CD4-positive, alpha-beta T cell (primary cell): ENCODE measurements at regions not wholly inside any gene's neighbourhood (a gene's known extent, or its start where the extent isn't known, plus 50 kb on each side); places are given as distances from the start of the nearest gene placed in this dataset.

Source experiments
- ATAC-seq: fragments of 200-7000 bp; cut with Tn5 transposase; one replicate; pipeline ENCODE4 v1.10.0; 2022; ENCODE audit warnings: mild to moderate bottlenecking; ENCODE audit not compliant: poor library complexity
- CTCF ChIA-PET: fragments of 350-600 bp; sonication (Branson Sonifier 250); formaldehyde crosslinking; loops from one replicate; lab custom pipeline; 2021; ENCODE audit warnings: antibody characterized with exemption, inconsistent platforms; lab: Charles Lee
- POLR2A ChIA-PET: fragments of 350-600 bp; sonication (Branson Sonifier 250); formaldehyde crosslinking; loops from one replicate; lab custom pipeline; 2021; ENCODE audit warnings: antibody characterized with exemption, inconsistent platforms; lab: Charles Lee
- DNase-seq, 14 experiments: peaks; one replicate each; pipeline ENCODE4 v3.0.0-alpha.2; 2013 to 2020; ENCODE audit warnings: mixed read lengths in 2 of 14
- H3K27ac ChIP-seq, 2 donors: one replicate each; pipeline versions ENCODE4 v1.5.1 to v1.7.0; 2013; ENCODE audit warnings: low read length in 2 of 2, low read depth in 1 of 2, mild to moderate bottlenecking in 1 of 2
- H3K27me3 ChIP-seq, 2 experiments: 1 replicate in 1 of 2; 2 replicates in 1 of 2; pipeline versions ENCODE4 v1.6.1 to v1.7.0; 2013; ENCODE audit warnings: low read length in 2 of 2, control low read depth in 1 of 2, mild to moderate bottlenecking in 1 of 2, moderate library complexity in 1 of 2; ENCODE audit not compliant: insufficient read depth in 2 of 2, control insufficient read depth in 1 of 2
- H3K36me3 ChIP-seq: one replicate; pipeline ENCODE4 v1.6.1; 2013; ENCODE audit warnings: low read length, control low read depth; ENCODE audit not compliant: insufficient read depth
- H3K4me1 ChIP-seq: one replicate; pipeline ENCODE4 v1.6.1; 2013; ENCODE audit warnings: low read length, control low read depth; ENCODE audit not compliant: insufficient read depth
- H3K4me3 ChIP-seq: one replicate; pipeline ENCODE4 v1.5.1; 2013; ENCODE audit warnings: mild to moderate bottlenecking, low read length, moderate library complexity
- H3K9me3 ChIP-seq, 2 experiments: 1 replicate in 1 of 2; 2 replicates in 1 of 2; pipeline versions ENCODE4 v1.6.1 to v1.7.0; 2013; ENCODE audit warnings: low read length in 2 of 2, mild to moderate bottlenecking in 2 of 2, control low read depth in 1 of 2, moderate library complexity in 1 of 2; ENCODE audit not compliant: control insufficient read depth in 1 of 2, insufficient read depth in 1 of 2
- H3K27ac Mint-ChIP-seq: one replicate; pipeline ENCODE4 v1.8.0; 2020; ENCODE audit warnings: mixed read lengths
- H3K27me3 Mint-ChIP-seq: one replicate; pipeline ENCODE4 v1.8.0; 2021; ENCODE audit warnings: mixed read lengths
- H3K36me3 Mint-ChIP-seq: one replicate; pipeline ENCODE4 v1.8.0; 2021; ENCODE audit warnings: low read depth, mixed read lengths
- H3K4me1 Mint-ChIP-seq: one replicate; pipeline ENCODE4 v1.8.0; 2021; ENCODE audit warnings: low read depth, mixed read lengths
- H3K4me3 Mint-ChIP-seq: one replicate; pipeline ENCODE4 v1.8.0; 2020; ENCODE audit warnings: mild to moderate bottlenecking, mixed read lengths
- H3K9me3 Mint-ChIP-seq: one replicate; pipeline ENCODE4 v1.8.0; 2020; ENCODE audit warnings: mixed read lengths
- CTCF ChIP-seq: fragments of 200-600 bp; IDR thresholded peaks from one replicate; pipeline ENCODE4 v1.8.0; 2022; ENCODE audit warnings: antibody characterized with exemption, mild to moderate bottlenecking
- intact Hi-C, 2 experiments: fragments of 100-400 bp; cut with DNase I in 1 of 2; cut with micrococcal nuclease in 1 of 2; formaldehyde crosslinking; loops; one replicate each; pipeline versions ENCODE4 v1.15.1 to v1.9.0; 2023 to 2025; cut with DNase I, micrococcal nuclease

GRCh38 chr3:14317057-14317553 lies 85.3 kb upstream of the SLC6A6 start:
- peaks cover 0 to 2% of the 10 kb centered on the region in 2 experiments for H3K27me3 ChIP-seq
- Mint-ChIP-seq H3K4me3 (no peak overlapping the region), H3K9me3 (no peaks in the 10 kb centered on the region), H3K27me3 (peaks cover 7% of the 10 kb centered on the region), H3K27ac (no peak overlapping the region), H3K36me3 (no peaks in the 10 kb centered on the region), H3K4me1 (no peaks in the 10 kb centered on the region)
- POLR2A ChIA-PET = no interaction called here
- ATAC-seq = no peak
- TF ChIP-seq CTCF = no peak
- no peaks in the 10 kb centered on the region for H3K4me1 ChIP-seq
- CTCF ChIA-PET = no interaction called here
- intact Hi-C loops = no loop called here
- peaks cover 0 to 9% of the 10 kb centered on the region in 2 experiments for H3K9me3 ChIP-seq
- no peak for DNase-seq
- H3K4me3 ChIP-seq = no peak overlapping the region
- H3K36me3 ChIP-seq = no peaks in the 10 kb centered on the region
- H3K27ac ChIP-seq = no peak overlapping the region

GRCh38 chr3:14318646-14319045 lies 83.8 kb upstream of the SLC6A6 start:
- peaks cover under 1% of the 10 kb centered on the region for H3K27me3 Mint-ChIP-seq
- peaks cover 0 to 9% of the 10 kb centered on the region in 2 experiments for H3K9me3 ChIP-seq
- H3K4me3 ChIP-seq = no peak overlapping the region
- no peaks in the 10 kb centered on the region for H3K36me3 ChIP-seq
- no peak for ATAC-seq
- H3K36me3 Mint-ChIP-seq = no peaks in the 10 kb centered on the region
- H3K4me1 Mint-ChIP-seq = no peaks in the 10 kb centered on the region
- peaks cover 0 to 2% of the 10 kb centered on the region in 2 experiments for H3K27me3 ChIP-seq
- TF ChIP-seq CTCF = no peak
- H3K4me3 Mint-ChIP-seq = no peak overlapping the region
- H3K9me3 Mint-ChIP-seq = no peaks in the 10 kb centered on the region
- intact Hi-C loops = no loop called here
- POLR2A ChIA-PET = no interaction called here
- no peak overlapping the region for H3K27ac Mint-ChIP-seq
- CTCF ChIA-PET = no interaction called here
- H3K27ac ChIP-seq = no peak overlapping the region
- no peaks in the 10 kb centered on the region for H3K4me1 ChIP-seq
- no peak for DNase-seq

- DNase-seq (peak in 3 of 14 experiments; percentile 29 to 61 (median 53)), ATAC-seq (no peak)
- Mint-ChIP-seq H3K27me3 (no peaks in the 10 kb centered on the region), H3K9me3 (no peaks in the 10 kb centered on the region), H3K36me3 (no peaks in the 10 kb centered on the region), H3K4me1 (no peaks in the 10 kb centered on the region), H3K4me3 (no peak overlapping the region), H3K27ac (no peak overlapping the region)
- H3K9me3 ChIP-seq = peaks cover 0 to 9% of the 10 kb centered on the region in 2 experiments
- no peak overlapping the region for H3K27ac ChIP-seq
- intact Hi-C loops = no loop called here
- H3K27me3 ChIP-seq = no peaks in the 10 kb centered on the region
- no peak for TF ChIP-seq CTCF
- ChIA-PET CTCF (no interaction called here), POLR2A (no interaction called here)
- no peaks in the 10 kb centered on the region for H3K4me1 ChIP-seq
- H3K36me3 ChIP-seq = no peaks in the 10 kb centered on the region
- no peak overlapping the region for H3K4me3 ChIP-seq
These were observed 82.7 kb upstream of the SLC6A6 start for GRCh38 chr3:14319654-14320182.
